ENCODE measurements at regions not wholly inside any gene's neighbourhood (a gene's known extent, or its start where the extent isn't known, plus 50 kb on each side); places are given as distances from the start of the nearest gene placed in this dataset.

- TF ChIP-seq, protein P1, sequence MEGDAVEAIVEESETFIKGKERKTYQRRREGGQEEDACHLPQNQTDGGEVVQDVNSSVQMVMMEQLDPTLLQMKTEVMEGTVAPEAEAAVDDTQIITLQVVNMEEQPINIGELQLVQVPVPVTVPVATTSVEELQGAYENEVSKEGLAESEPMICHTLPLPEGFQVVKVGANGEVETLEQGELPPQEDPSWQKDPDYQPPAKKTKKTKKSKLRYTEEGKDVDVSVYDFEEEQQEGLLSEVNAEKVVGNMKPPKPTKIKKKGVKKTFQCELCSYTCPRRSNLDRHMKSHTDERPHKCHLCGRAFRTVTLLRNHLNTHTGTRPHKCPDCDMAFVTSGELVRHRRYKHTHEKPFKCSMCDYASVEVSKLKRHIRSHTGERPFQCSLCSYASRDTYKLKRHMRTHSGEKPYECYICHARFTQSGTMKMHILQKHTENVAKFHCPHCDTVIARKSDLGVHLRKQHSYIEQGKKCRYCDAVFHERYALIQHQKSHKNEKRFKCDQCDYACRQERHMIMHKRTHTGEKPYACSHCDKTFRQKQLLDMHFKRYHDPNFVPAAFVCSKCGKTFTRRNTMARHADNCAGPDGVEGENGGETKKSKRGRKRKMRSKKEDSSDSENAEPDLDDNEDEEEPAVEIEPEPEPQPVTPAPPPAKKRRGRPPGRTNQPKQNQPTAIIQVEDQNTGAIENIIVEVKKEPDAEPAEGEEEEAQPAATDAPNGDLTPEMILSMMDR (IDR thresholded peaks at IDR 0.05) = no peak
- TF ChIP-seq POLR2A (IDR thresholded peaks at IDR 0.05) = no peak
Observed at GRCh38 chr1:218817071-218817470, 356.6 kb upstream of the LYPLAL1 start.

Measured in esophagus squamous epithelium (tissue), 4 donors.